AG04450 (cell line): ENCODE measurements at regions not wholly inside any gene's neighbourhood (a gene's known extent, or its start where the extent isn't known, plus 50 kb on each side); places are given as distances from the start of the nearest gene placed in this dataset.

Experiments used
- CTCF ChIA-PET: fragments of 300-600, 350-600 bp; formaldehyde crosslinking; extraction: SDS; loops from one replicate; lab custom pipeline; 2022; ENCODE audit warnings: antibody characterized with exemption, inconsistent platforms; lab: Charles Lee
- POLR2A ChIA-PET: fragments of 350-600 bp; formaldehyde crosslinking; extraction: SDS; loops from one replicate; lab custom pipeline; 2021; ENCODE audit warnings: antibody characterized with exemption, inconsistent platforms; lab: Yijun Ruan, JAX
- DNase-seq: peaks from one replicate; pipeline ENCODE4 v3.0.0-alpha.2; 2011; ENCODE audit warnings: low read depth, low spot score
- H3K27ac ChIP-seq: one replicate; pipeline ENCODE4 v1.5.1; 2012; ENCODE audit warnings: low read depth, low read length, control low read depth
- H3K27me3 ChIP-seq: one replicate; pipeline ENCODE4 v1.6.0; 2012; ENCODE audit warnings: low read length; ENCODE audit not compliant: control insufficient read depth, insufficient read depth
- H3K4me3 ChIP-seq: 2 replicates; pipeline ENCODE4 v1.5.1; 2011; ENCODE audit warnings: mild to moderate bottlenecking, low read depth, low read length, control low read depth
- H3K9me3 ChIP-seq: 2 replicates; pipeline ENCODE4 v1.5.1; 2012; ENCODE audit warnings: low read length; ENCODE audit not compliant: control insufficient read depth, insufficient read depth
- CTCF ChIP-seq: IDR thresholded peaks from 2 replicates; pipeline ENCODE4 v1.5.1; 2011; ENCODE audit warnings: low read depth, low read length, control low read depth, inconsistent platforms

GRCh38 chr2:204078003-204078698, 141.6 kb downstream of the ICOS start:
- Histone ChIP-seq H3K4me3 (no peak overlapping the region), H3K27me3 (no peaks in the 10 kb centered on the region), H3K27ac (no peak overlapping the region), H3K9me3 (no peaks in the 10 kb centered on the region)
- CTCF ChIA-PET, result no interaction called here
- POLR2A ChIA-PET, result no interaction called here
- DNase-seq, result no peak
- TF ChIP-seq CTCF, result no peak

DNA sequence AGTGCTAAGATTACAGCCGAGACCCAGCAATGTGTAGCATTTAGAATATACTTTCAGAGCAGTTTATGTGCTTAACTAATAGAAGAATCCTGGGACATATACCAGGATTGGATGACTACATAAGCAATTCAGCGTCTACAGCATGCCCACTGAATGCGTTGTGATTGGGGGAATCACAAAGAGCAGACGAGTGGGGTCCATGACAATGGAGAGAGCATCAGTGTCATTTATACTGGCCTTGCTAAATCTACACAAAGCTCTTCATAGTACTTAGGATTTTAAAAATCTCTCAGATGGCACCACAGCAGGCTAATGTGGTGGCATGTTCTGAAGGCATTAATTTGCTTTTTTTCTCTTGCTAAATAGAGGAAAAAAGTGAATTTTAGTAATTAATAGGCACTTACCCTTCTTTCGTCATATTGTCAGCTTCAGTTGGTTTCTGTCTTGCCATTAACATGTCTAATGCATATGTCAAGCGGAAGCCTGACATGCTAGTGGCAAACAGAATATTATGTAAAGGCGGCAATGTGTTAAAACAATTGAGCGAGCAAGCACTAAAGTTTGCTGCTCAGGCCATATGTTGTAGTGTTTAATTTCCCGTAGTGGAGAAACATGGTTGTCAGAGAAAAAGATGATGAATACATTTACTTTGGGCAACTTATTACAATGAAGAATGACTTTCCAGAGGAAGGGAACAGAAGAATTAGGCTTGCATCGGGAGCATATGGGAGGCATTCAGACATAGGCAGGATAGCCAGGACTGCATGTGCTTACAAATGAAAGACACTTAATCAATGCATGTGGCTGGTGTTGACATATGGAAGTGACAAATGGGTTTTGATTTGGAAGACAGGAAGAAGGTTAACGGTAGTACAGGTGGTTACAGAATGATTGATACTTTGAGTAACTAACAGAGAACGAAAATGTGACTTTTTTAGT, 145.2 kb downstream of the ICOS start:
- ChIA-PET POLR2A (no interaction called here), CTCF (no interaction called here)
- Histone ChIP-seq H3K4me3 (no peak overlapping the region), H3K9me3 (no peaks in the 10 kb centered on the region), H3K27ac (no peak overlapping the region), H3K27me3 (no peaks in the 10 kb centered on the region)
- no peak for TF ChIP-seq CTCF
- DNase-seq, result no peak

- Histone ChIP-seq H3K4me3 (no peak overlapping the region), H3K27me3 (no peaks in the 10 kb centered on the region), H3K27ac (no peak overlapping the region), H3K9me3 (no peaks in the 10 kb centered on the region)
- CTCF ChIA-PET, result no interaction called here
- DNase-seq, result no peak
- TF ChIP-seq CTCF, result no peak
- POLR2A ChIA-PET, result no interaction called here
These were observed 149.6 kb downstream of the ICOS start for GRCh38 chr2:204086167-204086566.

GRCh38 chr2:204089105-204089504, 152.5 kb downstream of the ICOS start:
- TF ChIP-seq CTCF, result no peak
- Histone ChIP-seq H3K27ac (no peak overlapping the region), H3K4me3 (no peak overlapping the region), H3K9me3 (no peaks in the 10 kb centered on the region), H3K27me3 (no peaks in the 10 kb centered on the region)
- DNase-seq, result no peak
- ChIA-PET POLR2A (no interaction called here), CTCF (interaction anchor here (1.2 kb wide), 1 partner anchor 16 kb away, joined by 3 read pairs; no protein-coding TSS in a partner anchor)

- H3K27me3 ChIP-seq, result no peaks in the 10 kb centered on the region
- no peaks in the 10 kb centered on the region for H3K9me3 ChIP-seq
- no peak for DNase-seq
- POLR2A ChIA-PET, result no interaction called here
- TF ChIP-seq CTCF, result no peak
- H3K27ac ChIP-seq, result no peak overlapping the region
- CTCF ChIA-PET, result interaction anchor here (1.2 kb wide), 1 partner anchor 17 kb away, joined by 3 read pairs; no protein-coding TSS in a partner anchor
- H3K4me3 ChIP-seq, result no peak overlapping the region
These were observed 153.0 kb downstream of the ICOS start for GRCh38 chr2:204089574-204089973.
